Endothelial cell of umbilical vein (primary cell): ENCODE measurements at regions not wholly inside any gene's neighbourhood (a gene's known extent, or its start where the extent isn't known, plus 50 kb on each side); places are given as distances from the start of the nearest gene placed in this dataset.

Experiments used
- BruUV-seq: library from RNA; stranded (reverse); fragments of 400-500 nt; replicated peaks from 2 replicates; lab custom pipeline; 2021; lab: Mats Ljungman, UMichigan
- CTCF ChIA-PET: fragments of 300-600, 350-600 bp; sonication (Branson Sonifier 250); formaldehyde crosslinking; loops from one replicate; lab custom pipeline; 2021; ENCODE audit warnings: antibody characterized with exemption, inconsistent platforms; lab: Charles Lee
- POLR2A ChIA-PET: fragments of 300-600, 350-600 bp; sonication (Branson Sonifier 250); formaldehyde crosslinking; loops from one replicate; lab custom pipeline; 2021; ENCODE audit warnings: antibody characterized with exemption, inconsistent platforms; lab: Charles Lee
- DNase-seq: peaks from one replicate; pipeline ENCODE4 v3.0.0-alpha.2; 2011; ENCODE audit warnings: low read depth, low spot score
- FAIRE-seq: peaks from 2 replicates; lab custom pipeline; 2011; peaks lifted over from hg19 to GRCh38; lab: Jason Lieb, UNC
- H2AFZ ChIP-seq: 2 replicates; pipeline ENCODE4 v1.6.0; 2012; ENCODE audit warnings: low read depth, low read length, control low read depth, inconsistent platforms
- H3K27ac ChIP-seq: 2 replicates; pipeline ENCODE4 v1.5.1; 2011; ENCODE audit warnings: low read depth, mild to moderate bottlenecking, control low read depth, low read length, moderate library complexity; ENCODE audit not compliant: insufficient read depth
- H3K27me3 ChIP-seq, 2 experiments: 2 replicates each; pipeline versions ENCODE4 v1.6.0 to v1.6.1; 2011; ENCODE audit warnings: low read length in 2 of 2, mixed read lengths in 1 of 2; ENCODE audit not compliant: control insufficient read depth in 2 of 2, insufficient read depth in 2 of 2
- H3K36me3 ChIP-seq, 2 experiments: 2 replicates in 1 of 2; 3 replicates in 1 of 2; pipeline ENCODE4 v1.5.1; 2011; ENCODE audit warnings: low read length in 2 of 2, mild to moderate bottlenecking in 1 of 2, moderate library complexity in 1 of 2; ENCODE audit not compliant: control insufficient read depth in 2 of 2, insufficient read depth in 2 of 2; ENCODE audit errors: extremely low read depth in 1 of 2
- H3K4me1 ChIP-seq: 3 replicates; pipeline ENCODE4 v1.5.1; 2011; ENCODE audit warnings: mild to moderate bottlenecking, low read length; ENCODE audit not compliant: control insufficient read depth, insufficient read depth; ENCODE audit errors: extremely low read depth
- H3K4me2 ChIP-seq: 2 replicates; pipeline ENCODE4 v1.6.1; 2011; ENCODE audit warnings: low read length, control low read depth, mixed read lengths; ENCODE audit not compliant: insufficient read depth
- H3K4me3 ChIP-seq, 3 experiments: fragments of 200-600 bp in 1 of 3; sonication (generic), shearing (Covaris generic) in 1 of 3; replicated peaks in 1 of 3; 2 replicates each; pipeline ENCODE4 v1.5.1; 2011 to 2016; ENCODE audit warnings: control low read depth in 3 of 3, low read length in 3 of 3, mild to moderate bottlenecking in 2 of 3, inconsistent platforms in 1 of 3, low read depth in 1 of 3, moderate library complexity in 1 of 3; ENCODE audit not compliant: insufficient read depth in 1 of 3
- H3K79me2 ChIP-seq: 2 replicates; pipeline ENCODE4 v1.6.0; 2012; ENCODE audit warnings: low read length, inconsistent platforms; ENCODE audit not compliant: control insufficient read depth, insufficient read depth
- H3K9ac ChIP-seq: replicated peaks from 2 replicates; pipeline ENCODE3; 2011; ENCODE audit warnings: low read length, control low read depth; ENCODE audit not compliant: insufficient read depth; ENCODE audit errors: extremely low read depth
- H3K9me1 ChIP-seq: replicated peaks from 3 replicates; pipeline ENCODE4 v1.6.0; 2011; ENCODE audit warnings: mild to moderate bottlenecking, low read length; ENCODE audit not compliant: control insufficient read depth, insufficient read depth; ENCODE audit errors: extremely low read depth
- H3K9me3 ChIP-seq: replicated peaks from 2 replicates; pipeline ENCODE4 v1.5.1; 2012; ENCODE audit warnings: low read length, inconsistent platforms; ENCODE audit not compliant: control insufficient read depth, insufficient read depth
- H4K20me1 ChIP-seq: replicated peaks from 2 replicates; pipeline ENCODE3; 2011; ENCODE audit warnings: mild to moderate bottlenecking, low read length; ENCODE audit not compliant: control insufficient read depth, insufficient read depth; ENCODE audit errors: extremely low read depth
- CTCF ChIP-seq, 2 donors: IDR thresholded peaks; 1 replicate in 1 of 2; 2 replicates in 1 of 2; pipeline ENCODE4 v1.5.1; 2011; ENCODE audit warnings: low read length in 2 of 2, mild to moderate bottlenecking in 2 of 2, moderate library complexity in 2 of 2, control low read depth in 1 of 2, inconsistent platforms in 1 of 2, low read depth in 1 of 2; ENCODE audit not compliant: insufficient read depth in 1 of 2; ENCODE audit errors: extremely low read depth in 1 of 2
- EZH2 ChIP-seq: IDR thresholded peaks from 2 replicates; pipeline ENCODE4 v1.6.1; 2012; ENCODE audit warnings: borderline replicate concordance, low read depth, mild to moderate bottlenecking, moderate library complexity, low read length, inconsistent platforms; ENCODE audit not compliant: severe bottlenecking
- FOS ChIP-seq: IDR thresholded peaks from 2 replicates; pipeline ENCODE4 v1.6.1; 2011; ENCODE audit warnings: mild to moderate bottlenecking, low read length, moderate library complexity, borderline replicate concordance; ENCODE audit not compliant: insufficient read depth
- GATA2 ChIP-seq: IDR thresholded peaks from 2 replicates; pipeline ENCODE4 v1.7.0; 2011; ENCODE audit warnings: low read depth, mild to moderate bottlenecking, moderate library complexity, mixed read lengths, low read length; ENCODE audit not compliant: insufficient read length, insufficient read depth
- JUN ChIP-seq: IDR thresholded peaks from 2 replicates; pipeline ENCODE4 v1.6.1; 2011; ENCODE audit warnings: borderline replicate concordance, low read depth; ENCODE audit not compliant: insufficient read length, insufficient read depth
- MAX ChIP-seq: IDR thresholded peaks from 2 replicates; pipeline ENCODE4 v1.6.1; 2011; ENCODE audit not compliant: insufficient read depth, insufficient read length
- MYC ChIP-seq: IDR thresholded peaks from one replicate; pipeline ENCODE4 v1.6.1; 2011; ENCODE audit warnings: mild to moderate bottlenecking, low read depth, low read length
- POLR2A ChIP-seq: IDR thresholded peaks from 2 replicates; pipeline ENCODE4 v1.6.1; 2012; ENCODE audit warnings: low read depth, mild to moderate bottlenecking, control low read depth, low read length
- POLR2AphosphoS5 ChIP-seq: IDR thresholded peaks from 2 replicates; pipeline ENCODE4 v1.6.1; 2012; ENCODE audit warnings: low read depth, mild to moderate bottlenecking, control low read depth, low read length, moderate library complexity; ENCODE audit not compliant: insufficient read depth
- dilution Hi-C: fragments of 300-500 bp; cut with MboI; formaldehyde crosslinking; loops from one replicate; pipeline ENCODE4 v1.15.0; 2019; ENCODE audit warnings: low sequenced_read_pairs; ENCODE audit not compliant: extremely low pct_ligation_motif_present
- intact Hi-C: fragments of 100-400 bp; cut with micrococcal nuclease; formaldehyde crosslinking; loops from one replicate; pipeline ENCODE4 v1.10.0; 2022

DNA sequence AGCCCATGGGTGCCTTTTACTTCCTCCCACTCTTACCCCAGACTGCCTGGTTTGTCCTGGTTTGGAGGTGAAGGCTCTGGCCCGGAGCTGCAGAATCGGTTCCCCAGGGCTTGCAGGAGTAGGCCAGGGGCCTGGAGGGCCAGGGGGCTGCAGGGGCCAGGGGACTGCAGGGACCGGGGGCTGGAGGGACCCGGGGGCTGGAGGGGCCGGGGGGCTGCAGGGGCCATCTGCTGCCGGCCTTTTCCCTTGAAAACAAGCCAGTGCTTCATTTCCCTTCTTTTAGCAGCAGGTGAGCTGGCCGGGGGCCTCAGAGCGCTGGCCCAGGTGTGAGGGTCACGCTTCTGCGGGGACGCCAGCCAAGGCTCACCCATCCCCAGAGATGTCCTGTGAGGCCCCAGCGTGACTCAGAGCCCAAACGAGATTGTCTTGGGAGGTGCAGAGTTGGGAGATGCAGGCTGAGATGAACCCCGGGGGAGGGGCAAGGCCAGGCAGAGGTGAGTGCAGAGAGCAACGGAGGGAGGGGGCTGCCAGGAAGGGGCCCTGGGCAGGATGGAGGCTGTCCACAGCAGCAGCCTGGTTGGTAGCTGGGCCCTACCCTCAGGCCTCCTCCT is 154.9 kb downstream of the KIF26A start:
- Histone ChIP-seq H3K27me3 (no peaks in the 10 kb centered on the region), H3K36me3 (no peaks in the 10 kb centered on the region), H3K4me1 (peaks cover 2% of the 10 kb centered on the region), H3K79me2 (no peaks in the 10 kb centered on the region), H4K20me1 (no peaks in the 10 kb centered on the region), H3K9me3 (no peaks in the 10 kb centered on the region), H3K4me2 (no peak overlapping the region), H2AFZ (no peak overlapping the region), H3K4me3 (no peak overlapping the region), H3K9ac (no peak overlapping the region), H3K27ac (no peak overlapping the region), H3K9me1 (no peaks in the 10 kb centered on the region)
- FAIRE-seq (no peak), DNase-seq (no peak)
- POLR2A ChIA-PET, result no interaction called here
- TF ChIP-seq POLR2AphosphoS5, result no peak
- no peak for TF ChIP-seq POLR2A
- TF ChIP-seq GATA2, result no peak
- TF ChIP-seq JUN, result no peak
- TF ChIP-seq EZH2, result no peak
- no peak for TF ChIP-seq MAX
- TF ChIP-seq FOS, result no peak
- no peak for TF ChIP-seq CTCF (IDR thresholded peaks at IDR 0.05; ENCODE audit: extremely low read depth in 1 of 2, insufficient read depth in 1 of 2, low read depth in 1 of 2, low read length in 2 of 2)
- no peak for TF ChIP-seq MYC
- CTCF ChIA-PET, result interaction anchor here (1.2 to 2.1 kb wide), 1 partner anchor 156 kb away, joined by 4 to 15 read pairs; no protein-coding TSS in a partner anchor
- intact Hi-C loops (no loop called here), dilution Hi-C loops (no loop called here)
- no TSS peak for BruUV-seq
